Bronchial epithelial cell (primary cell): ENCODE measurements at regions not wholly inside any gene's neighbourhood (a gene's known extent, or its start where the extent isn't known, plus 50 kb on each side); places are given as distances from the start of the nearest gene placed in this dataset.
A peak's percentile ranks its signal among the peaks of the same experiment; 100 is the strongest.
"Not testable (repeated sequence)": the region's sequence is repeated elsewhere in the genome, so short reads cannot be mapped to it uniquely, and the experiment has no call there.

Experiments
- DNase-seq: peaks from one replicate; pipeline ENCODE4 v3.0.0-alpha.2; 2010; ENCODE audit warnings: low read depth
- FAIRE-seq: peaks from 2 replicates; lab custom pipeline; 2011; peaks lifted over from hg19 to GRCh38; lab: Jason Lieb, UNC
- H3K27me3 ChIP-seq: 2 replicates; pipeline ENCODE4 v1.5.1; 2011; ENCODE audit warnings: low read length; ENCODE audit not compliant: control insufficient read depth, insufficient read depth
- H3K36me3 ChIP-seq: 2 replicates; pipeline ENCODE4 v1.5.1; 2011; ENCODE audit warnings: low read length; ENCODE audit not compliant: control insufficient read depth, insufficient read depth
- H3K4me3 ChIP-seq: 2 replicates; pipeline ENCODE4 v1.5.1; 2011; ENCODE audit warnings: mild to moderate bottlenecking, low read depth, low read length, control low read depth
- TF ChIP-seq, protein P1 (sequence below): IDR thresholded peaks from 2 replicates; pipeline ENCODE4 v1.5.1; 2011; ENCODE audit warnings: mild to moderate bottlenecking, moderate library complexity, low read length, control low read depth, inconsistent platforms; ENCODE audit not compliant: insufficient read depth, severe bottlenecking

DNA sequence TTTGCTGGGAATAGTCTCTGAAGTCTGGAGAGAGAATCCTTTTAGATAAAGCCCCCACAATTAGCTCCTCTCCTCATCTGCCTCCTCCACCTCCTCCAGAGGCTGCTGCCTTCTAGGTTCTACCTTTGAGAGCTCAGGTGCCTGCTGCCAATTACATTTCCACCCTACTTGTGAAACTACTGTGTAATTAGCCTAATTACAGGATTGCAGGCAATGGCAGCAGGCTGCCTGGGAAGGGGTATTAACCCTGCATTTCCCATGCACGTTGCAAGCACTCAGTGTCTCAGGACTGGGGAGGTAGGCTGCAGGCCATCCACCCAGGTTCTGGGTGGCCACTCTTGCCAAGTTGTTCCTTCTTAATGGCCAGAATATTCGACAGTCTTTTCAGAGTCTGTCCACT, 215.6 kb upstream of the ZNF217 start:
- Histone ChIP-seq H3K36me3 (no peaks in the 10 kb centered on the region), H3K4me3 (no peak overlapping the region), H3K27me3 (no peaks in the 10 kb centered on the region)
- TF ChIP-seq, protein P1, sequence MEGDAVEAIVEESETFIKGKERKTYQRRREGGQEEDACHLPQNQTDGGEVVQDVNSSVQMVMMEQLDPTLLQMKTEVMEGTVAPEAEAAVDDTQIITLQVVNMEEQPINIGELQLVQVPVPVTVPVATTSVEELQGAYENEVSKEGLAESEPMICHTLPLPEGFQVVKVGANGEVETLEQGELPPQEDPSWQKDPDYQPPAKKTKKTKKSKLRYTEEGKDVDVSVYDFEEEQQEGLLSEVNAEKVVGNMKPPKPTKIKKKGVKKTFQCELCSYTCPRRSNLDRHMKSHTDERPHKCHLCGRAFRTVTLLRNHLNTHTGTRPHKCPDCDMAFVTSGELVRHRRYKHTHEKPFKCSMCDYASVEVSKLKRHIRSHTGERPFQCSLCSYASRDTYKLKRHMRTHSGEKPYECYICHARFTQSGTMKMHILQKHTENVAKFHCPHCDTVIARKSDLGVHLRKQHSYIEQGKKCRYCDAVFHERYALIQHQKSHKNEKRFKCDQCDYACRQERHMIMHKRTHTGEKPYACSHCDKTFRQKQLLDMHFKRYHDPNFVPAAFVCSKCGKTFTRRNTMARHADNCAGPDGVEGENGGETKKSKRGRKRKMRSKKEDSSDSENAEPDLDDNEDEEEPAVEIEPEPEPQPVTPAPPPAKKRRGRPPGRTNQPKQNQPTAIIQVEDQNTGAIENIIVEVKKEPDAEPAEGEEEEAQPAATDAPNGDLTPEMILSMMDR = no peak
- DNase-seq (no peak), FAIRE-seq (no peak)

DNA sequence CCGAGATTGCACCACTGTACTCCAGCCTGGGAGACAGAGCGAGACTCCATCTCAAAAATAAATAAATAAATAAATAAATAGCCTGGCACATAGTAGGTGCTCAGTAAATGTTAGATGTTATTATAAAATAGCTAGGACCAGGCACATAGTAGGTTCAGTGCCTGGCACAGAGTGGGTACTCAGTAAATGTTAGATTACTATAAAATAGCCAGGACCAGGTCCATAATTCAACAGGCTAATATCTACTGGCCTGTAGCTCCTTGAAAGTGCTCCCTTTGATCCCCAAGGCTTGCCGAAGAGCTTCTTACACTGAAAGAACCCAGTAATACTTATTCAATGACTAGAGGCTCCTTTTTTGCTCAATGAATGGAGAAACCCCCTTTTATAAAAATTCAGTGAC, 215.1 kb upstream of the ZNF217 start:
- TF ChIP-seq, protein P1 = no peak
- FAIRE-seq (no peak), DNase-seq (no peak)
- Histone ChIP-seq H3K27me3 (no peaks in the 10 kb centered on the region), H3K36me3 (no peaks in the 10 kb centered on the region), H3K4me3 (no peak overlapping the region)

DNA sequence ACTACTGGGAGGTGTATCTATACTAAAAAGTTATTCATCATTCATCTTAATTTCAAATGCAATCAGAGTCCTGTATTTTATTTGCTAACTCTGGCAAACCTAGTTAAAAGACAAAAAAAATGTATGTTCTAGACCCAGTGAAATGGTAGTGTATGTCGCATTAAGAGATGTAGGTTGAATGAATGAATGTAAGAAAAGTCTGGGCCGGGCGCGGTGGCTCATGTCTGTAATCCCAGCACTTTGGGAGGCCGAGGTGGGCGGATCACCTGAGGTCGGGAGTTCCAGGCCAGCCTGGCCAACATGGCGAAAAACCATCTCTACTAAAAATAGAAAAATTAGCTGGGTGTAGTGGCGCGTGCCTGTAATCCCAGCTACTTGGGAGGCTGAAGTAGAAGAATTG, 214.7 kb upstream of the ZNF217 start:
- H3K4me3 ChIP-seq, DNase-seq, H3K27me3 ChIP-seq, FAIRE-seq, H3K36me3 ChIP-seq: not testable (repeated sequence)

DNA sequence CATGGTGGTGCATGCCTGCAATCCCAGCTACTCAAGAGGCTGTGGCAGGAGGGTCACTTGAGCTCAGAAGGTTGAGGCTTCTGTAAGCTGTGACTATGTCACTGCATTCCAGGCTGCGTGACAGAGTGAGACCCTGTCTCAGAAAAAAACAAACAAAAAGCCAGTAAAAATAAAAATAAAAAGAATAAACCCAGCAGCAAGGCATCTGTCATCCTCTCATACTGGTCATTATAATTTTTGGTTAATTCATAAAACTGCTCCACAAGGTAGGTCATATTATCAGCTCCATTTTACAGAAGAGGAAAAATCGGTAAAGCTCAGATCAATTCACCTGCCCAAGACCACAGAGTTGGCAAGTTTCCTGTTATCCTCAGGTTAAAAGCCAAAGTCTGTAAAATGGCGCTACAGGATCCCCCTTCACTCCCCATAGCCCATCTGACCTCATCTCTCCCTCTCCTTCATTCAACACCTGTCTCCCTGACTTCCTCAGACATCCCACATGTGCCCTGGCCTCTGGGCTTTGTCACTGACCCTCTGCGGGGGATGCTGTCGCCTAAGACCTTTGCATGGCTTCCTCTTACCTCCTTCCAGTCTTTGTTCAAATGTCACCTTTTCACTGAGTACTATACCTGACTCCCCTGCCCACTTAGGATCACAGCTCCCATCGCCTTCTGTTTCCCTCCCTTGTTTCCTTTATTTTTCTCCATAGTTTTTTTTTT, 213.2 kb upstream of the ZNF217 start:
- Histone ChIP-seq H3K27me3 (no peaks in the 10 kb centered on the region), H3K36me3 (no peaks in the 10 kb centered on the region), H3K4me3 (no peak overlapping the region)
- DNase-seq = no peak
- no peak for FAIRE-seq
- TF ChIP-seq, protein P1 = no peak

DNA sequence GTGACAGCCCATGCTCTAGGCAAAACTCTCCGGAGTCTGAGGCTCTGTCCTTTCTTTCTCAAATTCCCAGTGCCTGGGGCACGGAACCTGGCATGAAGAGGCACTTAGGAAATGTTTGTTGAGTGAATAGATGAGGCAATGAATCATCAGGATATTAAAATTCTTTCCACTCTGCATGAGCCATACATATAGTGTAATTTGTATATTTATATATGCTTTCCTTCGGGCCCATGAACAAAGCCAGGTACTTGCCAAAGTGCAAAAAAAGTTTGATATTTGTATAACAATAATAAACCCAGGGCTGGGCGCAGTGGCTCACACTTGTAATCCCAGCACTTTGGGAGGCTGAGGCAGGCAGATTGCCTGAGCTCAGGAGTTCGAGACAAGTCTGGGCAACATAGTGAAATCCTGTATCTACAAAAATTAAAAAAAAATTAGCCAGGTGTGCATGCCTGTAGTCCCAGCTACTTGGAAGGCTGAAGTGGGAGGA, 212.3 kb upstream of the ZNF217 start:
- peak; percentile 97 for DNase-seq
- H3K4me3 ChIP-seq = no peak overlapping the region
- H3K36me3 ChIP-seq = no peaks in the 10 kb centered on the region
- H3K27me3 ChIP-seq = no peaks in the 10 kb centered on the region
- TF ChIP-seq, protein P1 = no peak
- FAIRE-seq = no peak

DNA sequence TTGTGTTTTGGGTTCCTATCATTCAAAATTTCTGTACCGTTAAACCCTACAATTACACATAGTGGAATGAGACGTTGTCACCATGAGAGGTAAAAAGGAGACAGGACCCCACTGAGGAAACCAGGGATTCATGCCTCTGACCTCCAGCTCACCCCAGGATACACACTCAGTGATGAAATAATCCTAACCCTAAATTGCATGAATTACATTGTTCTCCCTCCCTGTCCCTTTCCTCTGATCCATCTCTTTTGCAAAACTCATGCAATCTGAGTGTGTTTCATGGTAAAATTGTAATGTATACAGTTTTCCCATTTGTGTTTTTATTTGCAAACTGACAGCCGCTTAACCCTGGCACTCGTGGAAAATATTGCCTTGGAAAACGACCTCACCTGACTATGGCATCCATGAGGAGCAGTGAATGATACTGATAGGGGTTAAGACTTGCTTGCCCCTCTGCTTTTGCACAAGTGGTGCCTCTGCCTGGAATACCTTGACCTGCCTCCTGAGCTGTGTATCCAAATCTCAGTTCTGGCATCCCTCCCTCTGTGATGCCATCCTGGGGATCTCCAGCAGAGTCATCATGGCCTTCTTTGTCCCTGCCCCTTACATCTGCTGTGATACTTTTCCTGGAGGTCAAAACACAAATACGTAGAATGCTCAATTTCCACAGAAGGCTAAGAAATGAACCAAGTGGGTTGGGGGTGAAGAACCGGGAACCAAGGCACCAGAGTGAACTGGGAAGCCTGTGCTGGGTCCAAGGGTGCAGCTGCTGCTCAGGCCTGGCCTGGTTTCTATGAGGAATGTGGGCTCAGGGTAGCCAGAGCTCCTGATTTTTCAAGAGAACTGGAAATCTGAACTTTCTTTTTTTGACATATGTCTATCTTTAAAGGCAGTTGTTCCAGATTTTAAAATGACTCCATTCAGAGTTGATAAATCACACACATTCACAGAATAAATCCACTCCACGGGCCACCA, 211.6 kb upstream of the ZNF217 start:
- DNase-seq (peak; percentile 48), FAIRE-seq (no peak)
- Histone ChIP-seq H3K4me3 (no peak overlapping the region), H3K27me3 (no peaks in the 10 kb centered on the region), H3K36me3 (no peaks in the 10 kb centered on the region)
- TF ChIP-seq, protein P1 = no peak

DNA sequence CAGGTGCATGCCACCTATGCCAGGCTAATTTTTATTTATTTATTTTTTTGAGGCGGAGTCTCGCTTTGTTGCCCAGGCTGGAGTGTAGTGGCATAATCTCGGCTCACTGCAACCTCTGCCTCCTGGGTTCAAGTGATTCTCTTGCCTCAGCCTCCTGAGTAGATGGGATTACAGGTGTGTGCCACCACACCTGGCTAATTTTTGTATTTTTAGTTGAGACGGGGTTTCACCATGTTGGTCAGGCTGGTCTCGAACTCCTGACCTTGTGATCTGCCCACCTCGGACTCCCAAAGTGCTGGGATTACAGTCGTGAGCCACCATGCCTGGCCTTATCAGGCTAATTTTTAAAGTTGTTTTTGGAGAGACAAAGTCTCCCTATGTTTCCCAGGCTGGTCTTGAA, 210.7 kb upstream of the ZNF217 start:
- not testable (repeated sequence) for FAIRE-seq, DNase-seq, H3K27me3 ChIP-seq, H3K36me3 ChIP-seq, H3K4me3 ChIP-seq
